ENCODE measurements at regions not wholly inside any gene's neighbourhood (a gene's known extent, or its start where the extent isn't known, plus 50 kb on each side); places are given as distances from the start of the nearest gene placed in this dataset.
A peak's percentile ranks its signal among the peaks of the same experiment; 100 is the strongest.

GRCh38 chr9:88056876-88057275 is 81.4 kb downstream of the SPATA31C2 start:
- no peaks in the 10 kb centered on the region for H3K36me3 ChIP-seq (ENCODE audit: control insufficient read depth, insufficient read depth, low read length)
- no peaks in the 10 kb centered on the region for H3K4me1 ChIP-seq (ENCODE audit: control insufficient read depth, insufficient read depth, low read length, poor library complexity, severe bottlenecking)
- no peak overlapping the region for H3K27ac ChIP-seq (ENCODE audit: low read depth, low read length, severe bottlenecking)
- H3K9me3 ChIP-seq (ENCODE audit: control insufficient read depth, low read length): peaks cover 13% of the 10 kb centered on the region
- H3K4me3 ChIP-seq (ENCODE audit: extremely low read depth, insufficient read depth, low read length, poor library complexity, severe bottlenecking): no peak overlapping the region
- 83 to 90% methylated on average over 5 to 7 of the region's 8 CpGs for WGBS, 2 experiments (ENCODE audit: insufficient coverage in 2 of 2)

- peaks cover 13% of the 10 kb centered on the region for H3K9me3 ChIP-seq (ENCODE audit: control insufficient read depth, low read length)
- no peak overlapping the region for H3K27ac ChIP-seq (ENCODE audit: low read depth, low read length, severe bottlenecking)
- WGBS, 2 experiments (ENCODE audit: insufficient coverage in 2 of 2): 94% methylated on average over 9 of the region's 9 CpGs
- no peak overlapping the region for H3K4me3 ChIP-seq (ENCODE audit: extremely low read depth, insufficient read depth, low read length, poor library complexity, severe bottlenecking)
- H3K36me3 ChIP-seq (ENCODE audit: control insufficient read depth, insufficient read depth, low read length): no peaks in the 10 kb centered on the region
- H3K4me1 ChIP-seq (ENCODE audit: control insufficient read depth, insufficient read depth, low read length, poor library complexity, severe bottlenecking): no peaks in the 10 kb centered on the region
Measured at GRCh38 chr9:88053856-88054501, 79.6 kb upstream of the CDK20 start.

- Histone ChIP-seq H3K27ac (ENCODE audit: low read depth, low read length, severe bottlenecking) (peak overlapping the region; percentile 53), H3K36me3 (ENCODE audit: control insufficient read depth, insufficient read depth, low read length) (no peaks in the 10 kb centered on the region), H3K4me3 (ENCODE audit: extremely low read depth, insufficient read depth, low read length, poor library complexity, severe bottlenecking) (no peak overlapping the region), H3K9me3 (ENCODE audit: control insufficient read depth, low read length) (peaks cover 13% of the 10 kb centered on the region), H3K4me1 (ENCODE audit: control insufficient read depth, insufficient read depth, low read length, poor library complexity, severe bottlenecking) (no peaks in the 10 kb centered on the region)
- WGBS, 2 experiments (ENCODE audit: insufficient coverage in 2 of 2): 0 to 55% methylated on average over 1 to 2 of the region's 5 CpGs
Measured at GRCh38 chr9:88052321-88052965, 78.1 kb upstream of the CDK20 start.

GRCh38 chr9:88051138-88051537 is 76.8 kb upstream of the CDK20 start:
- WGBS, 2 experiments (ENCODE audit: insufficient coverage in 2 of 2): 93 to 97% methylated on average over 6 to 7 of the region's 8 CpGs
- H3K9me3 ChIP-seq (ENCODE audit: control insufficient read depth, low read length): peaks cover 13% of the 10 kb centered on the region
- H3K36me3 ChIP-seq (ENCODE audit: control insufficient read depth, insufficient read depth, low read length): no peaks in the 10 kb centered on the region
- H3K27ac ChIP-seq (ENCODE audit: low read depth, low read length, severe bottlenecking): no peak overlapping the region
- H3K4me3 ChIP-seq (ENCODE audit: extremely low read depth, insufficient read depth, low read length, poor library complexity, severe bottlenecking): no peak overlapping the region
- H3K4me1 ChIP-seq (ENCODE audit: control insufficient read depth, insufficient read depth, low read length, poor library complexity, severe bottlenecking): no peaks in the 10 kb centered on the region

GRCh38 chr9:88049677-88050307 is 75.5 kb upstream of the CDK20 start:
- Histone ChIP-seq H3K4me1 (ENCODE audit: control insufficient read depth, insufficient read depth, low read length, poor library complexity, severe bottlenecking) (no peaks in the 10 kb centered on the region), H3K9me3 (ENCODE audit: control insufficient read depth, low read length) (peaks cover 24% of the 10 kb centered on the region), H3K27ac (ENCODE audit: low read depth, low read length, severe bottlenecking) (no peak overlapping the region), H3K4me3 (ENCODE audit: extremely low read depth, insufficient read depth, low read length, poor library complexity, severe bottlenecking) (no peak overlapping the region), H3K36me3 (ENCODE audit: control insufficient read depth, insufficient read depth, low read length) (no peaks in the 10 kb centered on the region)
- WGBS, 2 experiments (ENCODE audit: insufficient coverage in 2 of 2): 78 to 100% methylated on average over 8 of the region's 14 CpGs

GRCh38 chr9:88046542-88046941 is 72.2 kb upstream of the CDK20 start:
- 65 to 77% methylated on average over 2 to 3 of the region's 3 CpGs for WGBS, 2 experiments (ENCODE audit: insufficient coverage in 2 of 2)
- no peaks in the 10 kb centered on the region for H3K36me3 ChIP-seq (ENCODE audit: control insufficient read depth, insufficient read depth, low read length)
- H3K4me3 ChIP-seq (ENCODE audit: extremely low read depth, insufficient read depth, low read length, poor library complexity, severe bottlenecking): no peak overlapping the region
- no peak overlapping the region for H3K27ac ChIP-seq (ENCODE audit: low read depth, low read length, severe bottlenecking)
- no peaks in the 10 kb centered on the region for H3K4me1 ChIP-seq (ENCODE audit: control insufficient read depth, insufficient read depth, low read length, poor library complexity, severe bottlenecking)
- H3K9me3 ChIP-seq (ENCODE audit: control insufficient read depth, low read length): peaks cover 24% of the 10 kb centered on the region

GRCh38 chr9:88045686-88046085 is 71.4 kb upstream of the CDK20 start:
- H3K4me1 ChIP-seq (ENCODE audit: control insufficient read depth, insufficient read depth, low read length, poor library complexity, severe bottlenecking): no peaks in the 10 kb centered on the region
- H3K9me3 ChIP-seq (ENCODE audit: control insufficient read depth, low read length): peaks cover 24% of the 10 kb centered on the region
- WGBS, 2 experiments (ENCODE audit: insufficient coverage in 2 of 2): 56 to 72% methylated on average over 2 of the region's 3 CpGs
- H3K36me3 ChIP-seq (ENCODE audit: control insufficient read depth, insufficient read depth, low read length): no peaks in the 10 kb centered on the region
- H3K27ac ChIP-seq (ENCODE audit: low read depth, low read length, severe bottlenecking): no peak overlapping the region
- H3K4me3 ChIP-seq (ENCODE audit: extremely low read depth, insufficient read depth, low read length, poor library complexity, severe bottlenecking): no peak overlapping the region

GRCh38 chr9:88044200-88044599 is 69.9 kb upstream of the CDK20 start:
- H3K4me1 ChIP-seq (ENCODE audit: control insufficient read depth, insufficient read depth, low read length, poor library complexity, severe bottlenecking): no peaks in the 10 kb centered on the region
- 92 to 100% methylated on average over 3 of the region's 3 CpGs for WGBS, 2 experiments (ENCODE audit: insufficient coverage in 2 of 2)
- H3K27ac ChIP-seq (ENCODE audit: low read depth, low read length, severe bottlenecking): no peak overlapping the region
- H3K4me3 ChIP-seq (ENCODE audit: extremely low read depth, insufficient read depth, low read length, poor library complexity, severe bottlenecking): no peak overlapping the region
- no peaks in the 10 kb centered on the region for H3K36me3 ChIP-seq (ENCODE audit: control insufficient read depth, insufficient read depth, low read length)
- H3K9me3 ChIP-seq (ENCODE audit: control insufficient read depth, low read length): peaks cover 24% of the 10 kb centered on the region

- no peaks in the 10 kb centered on the region for H3K4me1 ChIP-seq (ENCODE audit: control insufficient read depth, insufficient read depth, low read length, poor library complexity, severe bottlenecking)
- 71 to 89% methylated on average over 1 to 3 of the region's 3 CpGs for WGBS, 2 experiments (ENCODE audit: insufficient coverage in 2 of 2)
- no peaks in the 10 kb centered on the region for H3K36me3 ChIP-seq (ENCODE audit: control insufficient read depth, insufficient read depth, low read length)
- no peak overlapping the region for H3K4me3 ChIP-seq (ENCODE audit: extremely low read depth, insufficient read depth, low read length, poor library complexity, severe bottlenecking)
- no peak overlapping the region for H3K27ac ChIP-seq (ENCODE audit: low read depth, low read length, severe bottlenecking)
- peaks cover 28% of the 10 kb centered on the region for H3K9me3 ChIP-seq (ENCODE audit: control insufficient read depth, low read length)
Measured at GRCh38 chr9:88043647-88044046, 69.3 kb upstream of the CDK20 start.

GRCh38 chr9:88041447-88041846 is 67.1 kb upstream of the CDK20 start:
- H3K36me3 ChIP-seq (ENCODE audit: control insufficient read depth, insufficient read depth, low read length): no peaks in the 10 kb centered on the region
- no peak overlapping the region for H3K4me3 ChIP-seq (ENCODE audit: extremely low read depth, insufficient read depth, low read length, poor library complexity, severe bottlenecking)
- H3K9me3 ChIP-seq (ENCODE audit: control insufficient read depth, low read length): peaks cover 45% of the 10 kb centered on the region
- no CpG with 5 or more reads among the region's 1 CpG for WGBS, 2 experiments (ENCODE audit: insufficient coverage in 2 of 2)
- no peaks in the 10 kb centered on the region for H3K4me1 ChIP-seq (ENCODE audit: control insufficient read depth, insufficient read depth, low read length, poor library complexity, severe bottlenecking)
- no peak overlapping the region for H3K27ac ChIP-seq (ENCODE audit: low read depth, low read length, severe bottlenecking)
